ENCODE measurements at regions not wholly inside any gene's neighbourhood (a gene's known extent, or its start where the extent isn't known, plus 50 kb on each side); places are given as distances from the start of the nearest gene placed in this dataset.

GRCh38 chr4:3391422-3391821 is 50.3 kb upstream of the HGFAC start:
- Histone ChIP-seq H3K4me3 (replicated peaks; ENCODE audit: insufficient read depth, low read length) (no peak overlapping the region), H3K27ac (replicated peaks) (no peak overlapping the region), H3K27me3 (ENCODE audit: insufficient read depth, poor library complexity, severe bottlenecking) (no peaks in the 10 kb centered on the region)
- TF ChIP-seq GABPA (IDR thresholded peaks at IDR 0.05; ENCODE audit: low read depth) (no peak), SPI1 (IDR thresholded peaks at IDR 0.05; ENCODE audit: borderline replicate concordance, low read depth) (no peak), CTCF (IDR thresholded peaks at IDR 0.05; ENCODE audit: insufficient read depth, low read length) (no peak), POLR2AphosphoS5 (IDR thresholded peaks at IDR 0.05; ENCODE audit: low read depth) (no peak)
- TF ChIP-seq, protein P1, sequence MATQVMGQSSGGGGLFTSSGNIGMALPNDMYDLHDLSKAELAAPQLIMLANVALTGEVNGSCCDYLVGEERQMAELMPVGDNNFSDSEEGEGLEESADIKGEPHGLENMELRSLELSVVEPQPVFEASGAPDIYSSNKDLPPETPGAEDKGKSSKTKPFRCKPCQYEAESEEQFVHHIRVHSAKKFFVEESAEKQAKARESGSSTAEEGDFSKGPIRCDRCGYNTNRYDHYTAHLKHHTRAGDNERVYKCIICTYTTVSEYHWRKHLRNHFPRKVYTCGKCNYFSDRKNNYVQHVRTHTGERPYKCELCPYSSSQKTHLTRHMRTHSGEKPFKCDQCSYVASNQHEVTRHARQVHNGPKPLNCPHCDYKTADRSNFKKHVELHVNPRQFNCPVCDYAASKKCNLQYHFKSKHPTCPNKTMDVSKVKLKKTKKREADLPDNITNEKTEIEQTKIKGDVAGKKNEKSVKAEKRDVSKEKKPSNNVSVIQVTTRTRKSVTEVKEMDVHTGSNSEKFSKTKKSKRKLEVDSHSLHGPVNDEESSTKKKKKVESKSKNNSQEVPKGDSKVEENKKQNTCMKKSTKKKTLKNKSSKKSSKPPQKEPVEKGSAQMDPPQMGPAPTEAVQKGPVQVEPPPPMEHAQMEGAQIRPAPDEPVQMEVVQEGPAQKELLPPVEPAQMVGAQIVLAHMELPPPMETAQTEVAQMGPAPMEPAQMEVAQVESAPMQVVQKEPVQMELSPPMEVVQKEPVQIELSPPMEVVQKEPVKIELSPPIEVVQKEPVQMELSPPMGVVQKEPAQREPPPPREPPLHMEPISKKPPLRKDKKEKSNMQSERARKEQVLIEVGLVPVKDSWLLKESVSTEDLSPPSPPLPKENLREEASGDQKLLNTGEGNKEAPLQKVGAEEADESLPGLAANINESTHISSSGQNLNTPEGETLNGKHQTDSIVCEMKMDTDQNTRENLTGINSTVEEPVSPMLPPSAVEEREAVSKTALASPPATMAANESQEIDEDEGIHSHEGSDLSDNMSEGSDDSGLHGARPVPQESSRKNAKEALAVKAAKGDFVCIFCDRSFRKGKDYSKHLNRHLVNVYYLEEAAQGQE (IDR thresholded peaks at IDR 0.05; ENCODE audit: insufficient replicate concordance, low read depth): no peak
- no peak for DNase-seq (ENCODE audit: low read depth in 1 of 2, low spot score in 1 of 2)

All from HL-60 (cell line).